Thyroid gland (tissue), 4 donors: ENCODE measurements at regions not wholly inside any gene's neighbourhood (a gene's known extent, or its start where the extent isn't known, plus 50 kb on each side); places are given as distances from the start of the nearest gene placed in this dataset.

Experiments used
- DNase-seq, 2 donors: peaks; one replicate each; pipeline ENCODE4 v3.0.0-alpha.2; 2019
- H3K27ac ChIP-seq, 3 donors: fragments of 200-600 bp; sonication (generic); 1 replicate in 2 of 3; 2 replicates in 1 of 3; pipeline ENCODE4 v1.5.1; 2016 to 2019; ENCODE audit warnings: mild to moderate bottlenecking in 1 of 3, moderate library complexity in 1 of 3
- H3K27me3 ChIP-seq: fragments of 200-600 bp; sonication (generic); one replicate; pipeline ENCODE4 v1.5.1; 2019
- H3K36me3 ChIP-seq, 2 donors: fragments of 200-600 bp; sonication (generic); one replicate each; pipeline ENCODE4 v1.5.1; 2016 to 2019
- H3K4me1 ChIP-seq, 2 donors: fragments of 200-600 bp; sonication (generic); one replicate each; pipeline ENCODE4 v1.5.1; 2017 to 2019
- H3K4me3 ChIP-seq, 3 donors: fragments of 200-600 bp; sonication (generic); replicated peaks in 1 of 3; 1 replicate in 2 of 3; 2 replicates in 1 of 3; pipeline ENCODE4 v1.5.1; 2016; ENCODE audit warnings: mild to moderate bottlenecking in 1 of 3
- H3K9me3 ChIP-seq: fragments of 200-600 bp; sonication (generic); one replicate; pipeline ENCODE4 v1.5.1; 2017
- CTCF ChIP-seq, 6 experiments: fragments of 200-600 bp in 3 of 6; fragments of 450-650 bp in 3 of 6; sonication (generic) in 3 of 6; IDR thresholded peaks; one replicate each; pipeline ENCODE4 v1.5.1; 2016 to 2019; ENCODE audit warnings: antibody characterized with exemption in 6 of 6, mild to moderate bottlenecking in 2 of 6, inconsistent platforms in 1 of 6, moderate library complexity in 1 of 6
- POLR2A ChIP-seq, 2 donors: fragments of 450-650 bp; IDR thresholded peaks; one replicate each; pipeline ENCODE4 v1.6.1; 2017; ENCODE audit warnings: antibody characterized with exemption in 2 of 2, mild to moderate bottlenecking in 2 of 2, moderate library complexity in 1 of 2
- WGBS, 2 donors: methylation state at CpG; one replicate each; pipeline ENCODE4 v1.1.5; 2017; 5-methylcytosine and 5-hydroxymethylcytosine counted together
- intact Hi-C: fragments of 100-400 bp; cut with DNase I; formaldehyde crosslinking; loops from one replicate; pipeline ENCODE4 v1.15.1; 2023

- DNase-seq, result no peak
- no peak for TF ChIP-seq CTCF (IDR thresholded peaks at IDR 0.05)
- TF ChIP-seq POLR2A (IDR thresholded peaks at IDR 0.05), result no peak
- Histone ChIP-seq H3K27ac (no peak overlapping the region), H3K4me1 (no peaks in the 10 kb centered on the region), H3K36me3 (no peaks in the 10 kb centered on the region), H3K27me3 (no peaks in the 10 kb centered on the region), H3K9me3 (no peaks in the 10 kb centered on the region), H3K4me3 (no peak overlapping the region)
- WGBS, 2 donors, result 86 to 87% methylated on average over 3 of the region's 3 CpGs
- intact Hi-C loops, result no loop called here
Measured at GRCh38 chr12:42010715-42011114, 134.0 kb downstream of the GXYLT1 start.

GRCh38 chr12:42010257-42010656 lies 134.4 kb downstream of the GXYLT1 start:
- Histone ChIP-seq H3K36me3 (no peaks in the 10 kb centered on the region), H3K27ac (no peak overlapping the region)
- WGBS, 2 donors, result 85 to 94% methylated on average over 1 of the region's 1 CpG

GRCh38 chr12:42008996-42009395 lies 135.7 kb downstream of the GXYLT1 start:
- H3K36me3 ChIP-seq, result no peaks in the 10 kb centered on the region
- H3K27ac ChIP-seq, result no peak overlapping the region
- intact Hi-C loops, result no loop called here
- no peak for DNase-seq
- H3K27me3 ChIP-seq, result no peaks in the 10 kb centered on the region
- no peaks in the 10 kb centered on the region for H3K4me1 ChIP-seq
- no peak overlapping the region for H3K4me3 ChIP-seq
- no peak for TF ChIP-seq CTCF (IDR thresholded peaks at IDR 0.05)
- TF ChIP-seq POLR2A (IDR thresholded peaks at IDR 0.05), result no peak
- H3K9me3 ChIP-seq, result no peaks in the 10 kb centered on the region
- WGBS, 2 donors, result 88 to 90% methylated on average over 5 of the region's 5 CpGs

More at GRCh38 chr12:42010257-42010656, 134.4 kb downstream of the GXYLT1 start:
- no peaks in the 10 kb centered on the region for H3K27me3 ChIP-seq
- H3K4me1 ChIP-seq, result no peaks in the 10 kb centered on the region
- no peaks in the 10 kb centered on the region for H3K9me3 ChIP-seq
- TF ChIP-seq CTCF (IDR thresholded peaks at IDR 0.05) (no peak), POLR2A (IDR thresholded peaks at IDR 0.05) (no peak)
- H3K4me3 ChIP-seq, result no peak overlapping the region
- no peak for DNase-seq
- intact Hi-C loops, result no loop called here

- Histone ChIP-seq H3K27me3 (no peaks in the 10 kb centered on the region), H3K4me3 (no peak overlapping the region), H3K27ac (no peak overlapping the region), H3K36me3 (no peaks in the 10 kb centered on the region), H3K9me3 (no peaks in the 10 kb centered on the region), H3K4me1 (no peaks in the 10 kb centered on the region)
- WGBS, 2 donors, result 93 to 97% methylated on average over 1 of the region's 1 CpG
- DNase-seq, result no peak
- intact Hi-C loops, result no loop called here
- TF ChIP-seq CTCF (IDR thresholded peaks at IDR 0.05) (no peak), POLR2A (IDR thresholded peaks at IDR 0.05) (no peak)
Measured at GRCh38 chr12:42003031-42003430, 141.6 kb downstream of the GXYLT1 start.

- Histone ChIP-seq H3K4me3 (no peak overlapping the region), H3K9me3 (no peaks in the 10 kb centered on the region), H3K4me1 (no peaks in the 10 kb centered on the region), H3K27me3 (no peaks in the 10 kb centered on the region), H3K27ac (no peak overlapping the region), H3K36me3 (no peaks in the 10 kb centered on the region)
- 97 to 98% methylated on average over 1 of the region's 1 CpG for WGBS, 2 donors
- intact Hi-C loops, result no loop called here
- TF ChIP-seq POLR2A (IDR thresholded peaks at IDR 0.05), result no peak
- no peak for TF ChIP-seq CTCF (IDR thresholded peaks at IDR 0.05)
- no peak for DNase-seq
Measured at GRCh38 chr12:42002563-42002962, 142.1 kb downstream of the GXYLT1 start.
